Endothelial cell of umbilical vein (primary cell): ENCODE measurements at regions not wholly inside any gene's neighbourhood (a gene's known extent, or its start where the extent isn't known, plus 50 kb on each side); places are given as distances from the start of the nearest gene placed in this dataset.

Source experiments
- BruUV-seq: library from RNA; stranded (reverse); fragments of 400-500 nt; replicated peaks from 2 replicates; lab custom pipeline; 2021; lab: Mats Ljungman, UMichigan
- CTCF ChIA-PET: fragments of 300-600, 350-600 bp; sonication (Branson Sonifier 250); formaldehyde crosslinking; loops from one replicate; lab custom pipeline; 2021; ENCODE audit warnings: antibody characterized with exemption, inconsistent platforms; lab: Charles Lee
- POLR2A ChIA-PET: fragments of 300-600, 350-600 bp; sonication (Branson Sonifier 250); formaldehyde crosslinking; loops from one replicate; lab custom pipeline; 2021; ENCODE audit warnings: antibody characterized with exemption, inconsistent platforms; lab: Charles Lee
- DNase-seq: peaks from one replicate; pipeline ENCODE4 v3.0.0-alpha.2; 2011; ENCODE audit warnings: low read depth, low spot score
- FAIRE-seq: peaks from 2 replicates; lab custom pipeline; 2011; peaks lifted over from hg19 to GRCh38; lab: Jason Lieb, UNC
- H2AFZ ChIP-seq: 2 replicates; pipeline ENCODE4 v1.6.0; 2012; ENCODE audit warnings: low read depth, low read length, control low read depth, inconsistent platforms
- H3K27ac ChIP-seq: 2 replicates; pipeline ENCODE4 v1.5.1; 2011; ENCODE audit warnings: low read depth, mild to moderate bottlenecking, control low read depth, low read length, moderate library complexity; ENCODE audit not compliant: insufficient read depth
- H3K27me3 ChIP-seq, 2 experiments: 2 replicates each; pipeline versions ENCODE4 v1.6.0 to v1.6.1; 2011; ENCODE audit warnings: low read length in 2 of 2, mixed read lengths in 1 of 2; ENCODE audit not compliant: control insufficient read depth in 2 of 2, insufficient read depth in 2 of 2
- H3K36me3 ChIP-seq, 2 experiments: 2 replicates in 1 of 2; 3 replicates in 1 of 2; pipeline ENCODE4 v1.5.1; 2011; ENCODE audit warnings: low read length in 2 of 2, mild to moderate bottlenecking in 1 of 2, moderate library complexity in 1 of 2; ENCODE audit not compliant: control insufficient read depth in 2 of 2, insufficient read depth in 2 of 2; ENCODE audit errors: extremely low read depth in 1 of 2
- H3K4me1 ChIP-seq: 3 replicates; pipeline ENCODE4 v1.5.1; 2011; ENCODE audit warnings: mild to moderate bottlenecking, low read length; ENCODE audit not compliant: control insufficient read depth, insufficient read depth; ENCODE audit errors: extremely low read depth
- H3K4me2 ChIP-seq: 2 replicates; pipeline ENCODE4 v1.6.1; 2011; ENCODE audit warnings: low read length, control low read depth, mixed read lengths; ENCODE audit not compliant: insufficient read depth
- H3K4me3 ChIP-seq, 3 experiments: fragments of 200-600 bp in 1 of 3; sonication (generic), shearing (Covaris generic) in 1 of 3; replicated peaks in 1 of 3; 2 replicates each; pipeline ENCODE4 v1.5.1; 2011 to 2016; ENCODE audit warnings: control low read depth in 3 of 3, low read length in 3 of 3, mild to moderate bottlenecking in 2 of 3, inconsistent platforms in 1 of 3, low read depth in 1 of 3, moderate library complexity in 1 of 3; ENCODE audit not compliant: insufficient read depth in 1 of 3
- H3K79me2 ChIP-seq: 2 replicates; pipeline ENCODE4 v1.6.0; 2012; ENCODE audit warnings: low read length, inconsistent platforms; ENCODE audit not compliant: control insufficient read depth, insufficient read depth
- H3K9ac ChIP-seq: replicated peaks from 2 replicates; pipeline ENCODE3; 2011; ENCODE audit warnings: low read length, control low read depth; ENCODE audit not compliant: insufficient read depth; ENCODE audit errors: extremely low read depth
- H3K9me1 ChIP-seq: replicated peaks from 3 replicates; pipeline ENCODE4 v1.6.0; 2011; ENCODE audit warnings: mild to moderate bottlenecking, low read length; ENCODE audit not compliant: control insufficient read depth, insufficient read depth; ENCODE audit errors: extremely low read depth
- H3K9me3 ChIP-seq: replicated peaks from 2 replicates; pipeline ENCODE4 v1.5.1; 2012; ENCODE audit warnings: low read length, inconsistent platforms; ENCODE audit not compliant: control insufficient read depth, insufficient read depth
- H4K20me1 ChIP-seq: replicated peaks from 2 replicates; pipeline ENCODE3; 2011; ENCODE audit warnings: mild to moderate bottlenecking, low read length; ENCODE audit not compliant: control insufficient read depth, insufficient read depth; ENCODE audit errors: extremely low read depth
- CTCF ChIP-seq, 2 donors: IDR thresholded peaks; 1 replicate in 1 of 2; 2 replicates in 1 of 2; pipeline ENCODE4 v1.5.1; 2011; ENCODE audit warnings: low read length in 2 of 2, mild to moderate bottlenecking in 2 of 2, moderate library complexity in 2 of 2, control low read depth in 1 of 2, inconsistent platforms in 1 of 2, low read depth in 1 of 2; ENCODE audit not compliant: insufficient read depth in 1 of 2; ENCODE audit errors: extremely low read depth in 1 of 2
- EZH2 ChIP-seq: IDR thresholded peaks from 2 replicates; pipeline ENCODE4 v1.6.1; 2012; ENCODE audit warnings: borderline replicate concordance, low read depth, mild to moderate bottlenecking, moderate library complexity, low read length, inconsistent platforms; ENCODE audit not compliant: severe bottlenecking
- FOS ChIP-seq: IDR thresholded peaks from 2 replicates; pipeline ENCODE4 v1.6.1; 2011; ENCODE audit warnings: mild to moderate bottlenecking, low read length, moderate library complexity, borderline replicate concordance; ENCODE audit not compliant: insufficient read depth
- GATA2 ChIP-seq: IDR thresholded peaks from 2 replicates; pipeline ENCODE4 v1.7.0; 2011; ENCODE audit warnings: low read depth, mild to moderate bottlenecking, moderate library complexity, mixed read lengths, low read length; ENCODE audit not compliant: insufficient read length, insufficient read depth
- JUN ChIP-seq: IDR thresholded peaks from 2 replicates; pipeline ENCODE4 v1.6.1; 2011; ENCODE audit warnings: borderline replicate concordance, low read depth; ENCODE audit not compliant: insufficient read length, insufficient read depth
- MYC ChIP-seq: IDR thresholded peaks from one replicate; pipeline ENCODE4 v1.6.1; 2011; ENCODE audit warnings: mild to moderate bottlenecking, low read depth, low read length
- POLR2A ChIP-seq: IDR thresholded peaks from 2 replicates; pipeline ENCODE4 v1.6.1; 2012; ENCODE audit warnings: low read depth, mild to moderate bottlenecking, control low read depth, low read length
- dilution Hi-C: fragments of 300-500 bp; cut with MboI; formaldehyde crosslinking; loops from one replicate; pipeline ENCODE4 v1.15.0; 2019; ENCODE audit warnings: low sequenced_read_pairs; ENCODE audit not compliant: extremely low pct_ligation_motif_present
- intact Hi-C: fragments of 100-400 bp; cut with micrococcal nuclease; formaldehyde crosslinking; loops from one replicate; pipeline ENCODE4 v1.10.0; 2022
- TF ChIP-seq, protein P1 (sequence below): IDR thresholded peaks from 2 replicates; pipeline ENCODE4 v1.6.1; 2011; ENCODE audit not compliant: insufficient read depth, insufficient read length

DNA sequence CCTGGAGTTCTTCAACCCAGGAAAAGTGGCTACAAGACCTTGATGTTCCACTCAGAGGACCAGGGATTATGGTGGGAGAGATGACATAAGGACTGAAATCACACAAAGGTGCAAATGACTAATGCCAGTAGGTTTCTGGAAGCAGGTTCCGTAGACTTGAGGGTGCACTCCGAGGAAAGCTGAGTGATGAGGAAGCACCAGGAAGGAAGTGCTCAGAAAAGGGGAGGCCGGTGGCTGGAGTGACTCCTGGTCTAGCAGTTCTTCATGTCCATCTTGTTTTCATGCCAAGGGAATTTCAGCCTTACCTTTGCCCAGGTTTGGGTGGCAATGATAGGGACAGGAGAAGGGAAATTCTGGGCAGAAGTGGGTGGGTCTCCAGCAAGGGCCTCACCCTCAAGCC lies 74.5 kb downstream of the TMEM17 start:
- H2AFZ ChIP-seq, result no peak overlapping the region
- H3K4me2 ChIP-seq, result no peak overlapping the region
- H3K27me3 ChIP-seq, result no peaks in the 10 kb centered on the region
- H3K36me3 ChIP-seq, result no peaks in the 10 kb centered on the region
- H3K9me3 ChIP-seq, result no peaks in the 10 kb centered on the region
- dilution Hi-C loops, result no loop called here
- ChIA-PET CTCF (interaction anchor here (2.3 kb wide), 1 partner anchor 12 kb away, joined by 9 read pairs; no protein-coding TSS in a partner anchor), POLR2A (no interaction called here)
- DNase-seq (no peak), FAIRE-seq (no peak)
- intact Hi-C loops, result no loop called here
- H3K79me2 ChIP-seq, result no peaks in the 10 kb centered on the region
- no peak overlapping the region for H3K27ac ChIP-seq
- no TSS peak for BruUV-seq
- no peaks in the 10 kb centered on the region for H3K4me1 ChIP-seq
- H3K9ac ChIP-seq, result no peak overlapping the region
- no peaks in the 10 kb centered on the region for H4K20me1 ChIP-seq
- no peaks in the 10 kb centered on the region for H3K9me1 ChIP-seq
- TF ChIP-seq EZH2, result no peak
- TF ChIP-seq, protein P1, sequence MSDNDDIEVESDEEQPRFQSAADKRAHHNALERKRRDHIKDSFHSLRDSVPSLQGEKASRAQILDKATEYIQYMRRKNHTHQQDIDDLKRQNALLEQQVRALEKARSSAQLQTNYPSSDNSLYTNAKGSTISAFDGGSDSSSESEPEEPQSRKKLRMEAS, result no peak
- no peak for TF ChIP-seq FOS
- no peak for TF ChIP-seq GATA2
- no peak for TF ChIP-seq CTCF (IDR thresholded peaks at IDR 0.05; ENCODE audit: extremely low read depth in 1 of 2, insufficient read depth in 1 of 2, low read depth in 1 of 2, low read length in 2 of 2)
- TF ChIP-seq JUN, result no peak
- TF ChIP-seq MYC, result no peak
- TF ChIP-seq POLR2A, result no peak
- H3K4me3 ChIP-seq, result no peak overlapping the region
